Limb (tissue), 2 donors: ENCODE measurements at regions not wholly inside any gene's neighbourhood (a gene's known extent, or its start where the extent isn't known, plus 50 kb on each side); places are given as distances from the start of the nearest gene placed in this dataset.

ENCODE experiments used
- DNase-seq, 2 donors: peaks; one replicate each; pipeline ENCODE4 v3.0.0-alpha.2; 2016; ENCODE audit errors: extremely low spot score in 2 of 2

DNA sequence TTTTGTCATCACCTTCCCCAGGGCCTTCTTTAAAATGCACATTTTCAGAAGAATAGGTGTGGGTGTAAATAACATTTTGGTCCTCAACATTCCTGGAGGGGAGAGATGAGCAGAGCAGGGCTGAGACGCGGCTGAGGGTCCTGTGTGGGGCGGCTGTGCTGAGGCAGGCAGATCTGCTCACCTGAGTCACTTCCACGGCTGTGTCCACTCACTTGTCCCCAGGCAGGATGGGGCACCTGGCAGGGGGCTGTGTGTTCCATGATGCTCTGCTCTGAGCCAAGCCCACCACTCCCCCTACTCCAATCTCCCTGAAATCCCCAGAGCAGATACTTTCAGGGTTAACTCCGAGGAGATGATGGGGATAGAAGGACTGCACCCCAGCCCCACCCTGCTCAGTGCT lies 93.8 kb downstream of the GLRX3 start:
- DNase-seq = no peak

DNA sequence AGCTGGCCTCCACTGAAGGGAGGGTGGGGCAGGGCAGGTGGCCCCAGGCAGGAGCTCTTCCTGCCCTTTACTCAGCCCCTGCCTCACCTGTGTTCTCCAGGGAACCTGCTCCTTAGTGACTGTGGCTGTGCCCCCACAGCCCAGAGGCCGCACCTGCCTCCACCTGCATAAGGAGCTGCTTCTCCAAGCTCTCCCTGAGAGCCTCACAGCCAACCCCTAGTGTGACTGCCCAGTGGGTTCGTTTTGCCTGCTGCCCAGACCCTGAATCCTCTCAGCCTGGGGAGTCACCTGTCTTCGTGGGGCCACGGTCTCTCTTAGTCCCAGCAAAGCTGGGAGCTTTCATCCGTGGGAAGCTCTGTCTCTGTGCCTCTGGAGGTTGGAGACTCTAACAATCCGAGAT lies 94.4 kb downstream of the GLRX3 start:
- no peak for DNase-seq

DNA sequence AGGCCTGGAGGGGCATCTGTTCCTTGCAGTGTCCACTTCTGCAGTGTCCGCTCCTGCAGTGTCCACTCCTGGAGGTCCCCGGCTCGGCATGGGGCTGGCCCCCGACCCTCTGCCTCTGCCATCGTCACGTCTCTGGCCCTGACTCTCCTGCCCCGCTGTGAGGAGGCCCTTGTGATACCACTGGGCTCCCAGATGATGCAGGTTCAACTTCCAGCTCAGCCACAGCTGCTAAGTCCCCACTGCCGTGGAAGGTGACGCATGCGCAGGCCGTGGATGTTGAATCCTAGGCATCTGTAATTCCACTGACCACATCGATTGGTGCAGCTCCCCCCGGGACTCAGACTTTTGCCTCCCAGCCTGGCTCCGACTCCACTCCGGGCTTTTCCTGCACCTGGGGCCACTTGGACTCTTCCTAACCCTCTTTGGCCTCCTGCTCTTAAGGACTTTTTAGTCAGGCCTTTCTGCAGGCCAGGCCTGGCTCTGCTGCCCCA lies 95.1 kb downstream of the GLRX3 start:
- DNase-seq = no peak

DNA sequence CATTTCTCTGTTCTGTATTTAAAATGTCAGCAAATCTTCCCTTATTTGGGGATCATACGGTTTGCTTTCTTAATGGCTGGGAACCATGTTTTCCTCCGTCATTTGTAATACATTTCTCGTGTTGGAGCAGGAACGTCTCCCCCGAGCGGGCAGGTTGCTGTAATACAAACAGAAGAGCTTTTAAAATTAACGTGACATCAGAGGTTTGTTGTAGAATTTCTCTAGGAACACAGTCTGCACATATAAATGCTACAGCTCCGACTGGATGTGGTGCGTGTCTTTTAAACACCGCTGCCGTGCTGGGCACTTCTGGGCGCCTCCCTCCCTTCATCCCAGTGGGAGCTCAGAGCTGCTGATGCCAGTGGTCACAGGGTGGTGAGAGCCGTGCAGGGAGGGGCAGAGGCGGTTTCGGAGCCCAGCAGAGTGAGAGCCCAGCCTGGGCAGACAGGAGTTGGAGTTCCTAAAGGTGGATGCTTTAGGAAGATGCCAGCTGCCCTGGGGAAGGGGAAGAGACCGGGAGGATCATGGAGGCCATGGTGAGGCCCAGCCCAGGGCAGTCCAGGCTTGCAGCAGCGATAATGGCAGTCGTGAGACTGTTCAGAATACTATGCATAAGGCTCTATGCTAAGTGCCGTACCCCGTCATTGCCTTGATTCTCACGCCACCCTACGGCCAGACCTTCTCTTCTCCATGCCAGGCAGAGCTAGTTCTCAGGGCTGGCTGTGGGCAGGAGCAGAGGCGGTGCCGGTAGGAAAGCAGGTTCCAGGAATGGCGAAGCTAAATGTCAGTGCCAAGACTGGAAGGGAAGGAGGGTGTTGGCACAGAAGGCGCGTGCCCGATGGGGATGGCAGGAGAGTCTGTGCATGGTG lies 96.2 kb downstream of the GLRX3 start:
- no peak for DNase-seq

DNA sequence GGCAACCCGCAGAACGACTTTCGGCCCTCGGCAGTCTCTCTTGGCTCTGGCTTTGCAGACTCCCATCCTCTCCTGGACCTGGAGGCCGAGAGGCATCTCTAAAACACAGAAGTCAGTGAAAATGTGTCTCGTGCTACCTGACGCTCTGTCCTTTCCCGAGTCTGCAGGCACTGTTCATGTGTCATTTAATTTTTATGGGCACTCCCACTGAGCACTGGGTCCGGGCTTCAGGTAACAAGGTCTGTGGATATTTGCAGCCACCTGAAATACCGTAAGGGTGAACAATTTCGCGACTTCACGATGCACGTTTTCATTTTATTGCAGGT lies 96.8 kb downstream of the GLRX3 start:
- DNase-seq = no peak

DNA sequence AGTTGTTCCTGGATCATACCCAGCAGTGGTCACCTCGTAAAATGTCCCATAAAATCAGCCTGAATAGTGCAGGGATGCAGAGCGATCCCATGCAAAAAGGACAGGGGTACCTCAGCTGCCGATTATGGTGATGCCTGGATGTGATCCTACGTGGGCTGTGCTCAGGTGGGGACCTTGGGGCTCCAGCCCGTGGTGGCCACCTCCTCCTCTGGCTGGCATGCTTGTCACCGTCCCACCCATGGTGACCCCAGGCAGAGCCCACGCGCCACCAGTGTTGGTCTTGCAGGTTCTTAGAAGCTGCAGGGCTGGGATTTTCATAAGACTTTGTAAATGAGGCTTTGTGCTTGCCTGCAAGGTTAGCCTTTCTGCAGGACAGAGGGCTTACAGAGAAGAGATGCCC lies 97.2 kb downstream of the GLRX3 start:
- no peak for DNase-seq

DNA sequence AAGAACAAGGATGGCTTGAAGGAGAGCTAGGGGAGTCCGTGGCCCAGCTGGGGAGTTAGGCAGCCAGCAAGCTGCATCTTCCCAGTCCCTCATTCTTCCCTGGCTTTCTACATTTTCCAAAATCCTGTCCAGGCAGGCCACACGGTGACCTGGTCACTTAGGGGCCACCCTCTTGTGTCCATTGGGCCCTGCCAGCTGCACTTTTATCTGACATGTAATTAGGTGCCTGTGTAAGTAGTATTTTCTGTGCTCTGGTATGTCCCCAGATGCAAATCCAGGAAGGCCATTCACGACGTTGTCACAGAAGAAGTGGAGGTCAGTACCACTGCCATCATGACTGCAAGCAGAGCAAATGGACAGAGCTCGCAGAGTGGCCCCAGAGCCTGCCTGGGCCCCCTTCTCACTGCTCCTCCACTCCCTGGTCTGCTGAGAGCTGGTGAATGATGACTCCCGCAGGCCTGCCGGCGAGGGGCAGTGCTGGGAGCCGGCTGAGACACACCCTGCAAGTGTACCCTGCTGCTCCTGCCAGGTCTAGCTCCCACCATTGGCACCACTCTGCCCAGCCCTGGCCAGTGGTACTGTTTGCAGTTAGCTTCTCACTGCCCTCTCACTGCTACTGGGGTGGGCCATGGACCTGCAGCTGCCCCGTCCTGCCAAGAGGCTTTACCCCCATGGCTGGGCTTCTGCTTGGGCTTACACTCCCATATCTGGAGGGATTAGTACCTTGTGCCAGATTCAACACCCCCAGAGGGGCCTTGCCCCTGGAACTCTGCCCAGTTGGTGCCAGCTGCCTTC lies 98.2 kb downstream of the GLRX3 start:
- DNase-seq = no peak

DNA sequence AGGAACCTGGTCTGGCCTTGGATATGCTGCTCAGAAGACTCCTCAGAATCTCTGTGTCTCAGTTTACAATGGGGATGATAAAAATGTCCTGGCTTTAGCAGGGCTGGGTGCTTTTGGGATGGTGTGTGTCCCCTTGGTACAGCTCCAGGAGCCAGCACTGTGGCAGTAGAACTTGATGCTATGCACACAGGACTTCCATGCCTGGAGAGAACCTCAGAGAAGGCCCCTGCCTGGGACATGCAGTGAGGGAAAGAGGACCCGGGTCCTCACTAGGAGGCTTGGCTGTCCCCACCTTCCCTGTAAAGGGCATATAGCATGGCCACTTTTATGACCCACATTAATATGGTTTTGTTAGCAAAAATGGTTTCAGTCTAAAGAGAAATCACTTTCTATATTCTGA lies 100.5 kb downstream of the GLRX3 start:
- DNase-seq = no peak

DNA sequence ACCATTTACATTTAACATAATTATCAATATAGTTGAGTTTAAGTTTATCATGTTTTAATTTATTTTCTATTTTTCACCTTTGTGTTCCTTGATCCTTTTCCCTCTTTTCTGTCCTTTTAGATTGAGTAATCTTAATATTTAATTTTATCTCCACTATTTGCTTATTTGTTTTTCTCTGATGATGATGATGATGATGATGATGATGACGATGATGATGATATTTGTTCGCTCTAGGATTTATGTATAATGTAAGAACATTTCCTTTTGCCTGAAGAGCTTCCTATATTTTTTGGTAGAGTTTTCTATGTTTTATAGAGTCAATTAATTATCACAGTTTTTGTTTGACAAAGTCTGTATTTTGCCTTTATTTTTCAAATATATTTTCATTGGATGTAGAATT lies 104.2 kb downstream of the GLRX3 start:
- no peak for DNase-seq

DNA sequence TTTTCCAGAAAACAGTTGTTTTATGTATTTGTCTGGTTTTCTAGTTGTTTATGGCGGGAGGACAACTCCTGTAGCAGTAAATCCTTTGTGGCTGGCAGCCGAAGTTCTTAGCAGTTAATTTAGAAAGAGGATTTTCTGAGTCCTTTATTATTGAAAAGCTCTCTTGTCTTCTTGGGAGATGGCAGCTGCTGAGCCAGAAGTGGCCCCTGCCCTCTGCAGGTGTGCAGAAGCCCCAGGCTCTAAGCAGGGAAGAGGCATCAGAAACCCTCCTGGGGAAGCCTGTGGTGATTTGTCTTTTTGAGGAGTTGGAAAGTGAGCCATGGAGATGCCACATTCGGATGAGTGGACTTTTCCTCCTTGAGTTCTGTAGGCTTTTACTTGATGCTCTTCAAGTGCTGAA lies 106.3 kb downstream of the GLRX3 start:
- DNase-seq = no peak

DNA sequence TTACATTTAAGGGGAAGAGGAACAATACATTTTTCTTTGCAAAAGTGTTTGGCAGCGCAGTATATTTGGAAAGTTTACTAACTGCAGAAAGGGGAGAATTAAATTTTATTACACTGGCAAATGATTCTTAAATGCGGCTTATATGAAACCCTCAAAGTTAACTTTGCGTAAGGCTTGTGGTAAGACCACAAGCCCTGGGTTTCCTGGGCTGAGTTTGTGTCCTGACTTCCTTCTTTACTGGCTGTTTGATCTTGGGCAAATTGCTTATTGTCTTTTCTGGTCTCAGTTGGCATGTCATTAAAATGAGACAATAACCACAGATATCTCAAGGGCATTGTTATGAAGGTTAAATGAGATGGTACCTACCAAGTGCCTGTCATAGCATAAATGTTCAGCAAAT lies 106.8 kb downstream of the GLRX3 start:
- no peak for DNase-seq

DNA sequence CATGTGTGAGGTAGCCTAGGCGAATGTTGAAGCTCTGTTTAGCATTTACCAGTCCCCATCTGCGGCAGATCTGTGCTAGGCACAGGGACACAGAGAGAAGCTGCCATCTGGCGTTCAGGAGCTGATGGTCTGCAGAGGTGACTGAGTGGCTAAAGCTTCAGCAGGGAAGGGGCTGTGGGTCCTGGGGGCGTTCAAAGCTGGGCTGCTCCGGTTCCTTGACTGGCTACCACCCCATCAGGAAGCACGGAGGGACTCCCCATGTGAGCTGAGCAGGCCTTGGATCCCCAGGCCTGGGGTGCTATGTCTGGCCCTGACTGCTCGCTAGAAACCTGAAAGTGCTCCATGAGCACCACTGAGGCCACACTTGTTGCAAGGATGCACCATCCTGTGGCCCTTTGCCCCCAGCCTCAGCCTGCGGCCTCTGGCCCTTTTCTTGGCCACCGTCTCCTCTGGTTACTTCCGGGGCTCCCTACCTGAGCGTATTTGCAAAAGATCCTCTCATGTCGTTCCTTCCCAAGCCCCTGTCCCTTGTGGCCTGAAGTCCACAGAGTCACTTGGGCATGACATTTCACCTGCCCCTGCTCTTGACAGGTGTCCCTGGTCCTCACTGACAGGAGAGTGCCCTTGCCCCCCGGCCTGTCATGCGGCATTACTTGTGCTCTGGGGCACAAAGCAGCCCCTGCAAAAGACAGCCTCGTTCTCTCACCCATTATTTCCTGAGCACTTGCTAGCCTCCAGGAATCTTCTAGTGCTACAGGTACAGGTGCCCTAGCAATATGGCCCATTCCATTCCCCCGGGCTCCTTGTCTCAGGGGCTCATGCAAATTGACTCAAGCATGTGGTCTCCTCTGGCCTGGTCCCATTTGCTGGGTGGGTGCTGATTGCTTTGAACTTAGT lies 108.1 kb downstream of the GLRX3 start:
- no peak for DNase-seq

DNA sequence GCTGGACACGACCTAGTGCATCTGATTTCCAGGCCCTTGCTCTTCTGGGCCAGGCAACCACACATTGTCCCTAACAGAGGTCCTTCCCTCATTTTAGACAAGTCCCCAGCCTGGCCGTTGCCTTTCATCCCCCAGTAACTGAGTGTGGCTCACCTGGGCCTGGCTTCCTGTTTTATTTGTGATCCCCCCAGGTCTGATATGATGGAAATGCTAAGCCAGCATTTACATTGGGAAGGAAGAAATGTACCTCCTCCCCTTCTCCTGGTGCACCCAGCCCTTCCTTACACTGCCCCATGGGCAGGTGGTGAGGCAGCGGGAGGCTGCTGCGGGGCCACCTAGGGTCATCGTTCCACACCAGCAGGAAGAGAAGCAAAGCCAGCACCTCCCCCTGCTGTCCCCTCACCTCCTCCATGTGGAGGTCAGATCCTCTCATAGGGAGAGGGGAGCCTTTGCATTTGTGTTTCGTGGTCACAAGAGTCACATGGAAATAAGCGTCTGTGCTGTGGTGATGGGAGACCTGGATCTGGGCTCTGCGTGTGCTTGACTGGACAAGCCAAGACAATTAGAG lies 108.8 kb downstream of the GLRX3 start:
- no peak for DNase-seq

DNA sequence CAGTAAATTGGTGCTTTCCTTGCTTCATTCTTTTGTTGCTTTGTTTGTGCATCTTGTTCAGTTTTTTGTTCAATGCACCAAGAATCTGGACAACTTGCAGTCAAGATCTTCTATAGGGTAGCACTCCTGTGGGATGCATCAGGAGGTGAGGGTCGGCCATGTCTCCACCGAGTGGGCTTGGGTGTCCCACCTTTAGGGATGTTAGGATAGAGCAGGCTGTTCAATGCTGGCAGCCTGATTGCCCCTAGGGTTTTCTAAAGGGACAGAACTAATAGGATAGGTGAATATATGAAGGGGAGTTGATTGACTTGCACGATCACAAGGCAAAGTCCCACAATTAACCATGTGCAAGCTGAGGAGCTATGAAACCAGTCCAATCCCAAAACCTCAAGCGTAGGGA lies 109.9 kb downstream of the GLRX3 start:
- no peak for DNase-seq

DNA sequence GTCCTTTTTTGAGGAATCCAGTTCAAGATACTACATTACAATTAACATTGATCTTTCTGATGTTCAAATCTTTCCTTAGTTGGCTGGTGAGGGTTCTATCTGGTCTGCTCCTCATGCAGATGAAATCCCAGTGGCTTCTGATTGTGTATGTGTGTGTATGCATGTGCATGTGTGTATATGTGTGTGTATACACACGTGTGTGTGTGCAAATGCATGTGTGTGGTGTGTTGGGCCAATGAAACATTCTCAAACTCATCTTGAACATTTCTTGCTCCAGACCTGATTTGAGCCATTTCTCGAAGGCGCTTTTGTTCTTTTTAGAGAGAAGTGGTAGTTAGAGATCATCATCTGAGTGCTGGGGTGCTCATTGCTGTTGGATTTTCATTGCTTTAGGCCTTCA lies 113.9 kb downstream of the GLRX3 start:
- no peak for DNase-seq

DNA sequence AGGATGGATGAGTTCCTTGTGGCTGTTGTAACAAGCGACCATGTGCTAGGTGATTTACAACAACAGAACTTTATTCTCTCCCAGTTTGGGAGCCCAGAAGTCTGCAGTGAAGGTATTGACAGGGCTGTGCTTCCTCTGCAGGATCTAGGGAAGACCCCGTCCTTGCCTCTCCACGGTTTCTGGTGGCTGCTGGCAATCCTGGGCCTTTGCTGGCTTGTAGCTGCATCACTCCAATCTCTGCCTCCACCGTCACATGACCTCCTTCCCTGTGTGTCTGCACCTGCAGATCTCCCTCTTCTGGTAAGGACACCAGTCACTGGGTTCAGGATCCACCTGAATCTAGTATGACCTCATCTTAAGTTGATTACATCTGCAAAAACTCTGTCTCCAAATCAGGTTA lies 115.6 kb downstream of the GLRX3 start:
- no peak for DNase-seq

DNA sequence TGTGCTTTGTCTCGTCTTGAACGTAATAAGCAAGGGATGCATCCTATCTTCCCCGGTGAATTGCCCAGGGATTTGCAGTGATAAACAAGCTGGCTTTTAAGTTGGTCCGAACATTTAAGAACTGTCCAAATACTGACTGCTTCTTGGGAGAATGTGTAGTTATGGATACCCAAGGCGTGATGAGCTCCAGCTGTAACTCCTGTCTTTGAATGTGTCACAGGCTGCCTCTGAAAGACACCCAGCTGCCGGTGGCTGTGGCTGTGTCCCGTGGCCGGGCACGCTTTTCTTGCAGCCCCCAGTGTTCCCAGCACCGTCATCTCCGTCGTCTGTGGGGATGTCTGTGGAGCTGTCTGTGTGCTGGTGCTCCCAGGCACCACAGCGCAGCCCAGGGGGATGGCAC lies 118.1 kb downstream of the GLRX3 start:
- DNase-seq = no peak

DNA sequence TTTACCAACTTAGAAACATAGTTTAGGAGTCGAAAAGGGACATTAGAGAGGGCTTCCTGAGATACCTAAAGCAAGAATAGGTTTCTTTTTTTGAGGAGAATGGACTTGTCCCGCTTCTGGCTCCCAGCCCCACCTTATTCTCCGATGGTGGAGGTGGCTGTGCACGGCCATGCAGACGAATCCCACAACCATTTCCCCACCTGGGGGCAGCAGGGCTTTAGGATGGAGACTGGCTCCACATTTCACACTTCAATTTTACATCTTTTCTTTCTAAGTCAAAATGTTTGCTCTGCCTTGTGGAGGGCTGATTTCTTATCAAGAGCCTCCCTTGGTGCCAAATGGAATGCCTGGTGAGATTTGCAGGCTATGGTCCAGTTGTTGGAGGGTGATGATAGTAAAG lies 118.5 kb downstream of the GLRX3 start:
- DNase-seq = no peak

DNA sequence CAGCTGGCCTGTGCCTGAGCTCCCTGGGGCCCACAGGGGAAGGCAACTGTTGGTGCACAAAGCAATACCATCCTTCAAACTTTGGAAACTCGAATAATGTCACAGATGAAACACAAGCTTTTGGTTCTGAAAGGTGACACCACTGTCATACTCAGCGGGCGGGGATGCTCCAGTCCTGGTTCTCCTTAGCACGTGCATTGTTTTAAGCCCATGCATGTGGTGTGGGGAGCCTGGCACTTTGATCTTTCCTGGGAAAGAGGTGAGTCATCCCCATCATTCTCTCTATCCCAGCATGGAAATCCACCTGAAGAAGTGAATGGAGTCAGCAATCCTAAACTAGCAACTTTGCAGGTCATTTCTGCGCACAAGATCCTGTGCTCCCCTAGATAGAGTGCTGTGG lies 119.6 kb downstream of the GLRX3 start:
- DNase-seq = no peak

DNA sequence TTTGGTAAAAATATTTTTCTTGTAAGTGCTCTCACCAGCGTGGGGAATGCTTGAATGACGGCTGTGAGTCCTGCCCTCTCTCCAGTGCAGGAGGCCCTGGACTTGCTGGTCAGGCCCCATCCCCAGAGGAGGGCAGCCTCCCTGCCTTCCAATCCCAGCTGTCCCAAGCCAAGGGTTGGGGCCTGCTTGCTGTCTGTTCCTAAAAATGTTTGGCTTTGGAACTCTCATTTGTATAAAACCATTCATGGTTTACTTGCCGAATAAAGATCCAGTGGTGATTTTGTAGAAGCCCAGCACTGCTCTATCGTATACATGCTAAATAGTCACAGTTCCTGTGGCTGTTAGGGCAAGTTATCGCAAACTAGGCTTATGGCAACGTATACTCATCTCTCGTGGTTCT lies 121.7 kb downstream of the GLRX3 start:
- no peak for DNase-seq

DNA sequence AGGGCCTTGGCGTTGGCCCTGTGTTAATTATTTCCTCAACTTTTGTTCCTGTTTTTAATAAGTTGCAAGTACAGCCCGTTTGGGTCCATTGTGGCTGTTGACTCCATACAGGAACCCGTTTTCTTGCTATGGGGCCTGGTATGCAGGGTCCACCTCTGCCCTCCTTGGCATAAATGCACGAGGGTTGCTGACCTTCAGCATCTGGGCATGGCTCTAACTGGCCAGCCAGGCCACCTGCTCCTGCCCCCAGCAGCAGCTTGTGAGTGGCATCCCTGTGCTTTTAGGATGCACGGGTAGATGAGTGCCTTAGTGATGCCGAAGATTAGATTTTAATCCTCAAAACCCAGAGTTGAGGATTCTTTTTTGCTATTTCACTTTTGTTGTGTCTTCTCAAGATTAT lies 123.2 kb downstream of the GLRX3 start:
- no peak for DNase-seq

DNA sequence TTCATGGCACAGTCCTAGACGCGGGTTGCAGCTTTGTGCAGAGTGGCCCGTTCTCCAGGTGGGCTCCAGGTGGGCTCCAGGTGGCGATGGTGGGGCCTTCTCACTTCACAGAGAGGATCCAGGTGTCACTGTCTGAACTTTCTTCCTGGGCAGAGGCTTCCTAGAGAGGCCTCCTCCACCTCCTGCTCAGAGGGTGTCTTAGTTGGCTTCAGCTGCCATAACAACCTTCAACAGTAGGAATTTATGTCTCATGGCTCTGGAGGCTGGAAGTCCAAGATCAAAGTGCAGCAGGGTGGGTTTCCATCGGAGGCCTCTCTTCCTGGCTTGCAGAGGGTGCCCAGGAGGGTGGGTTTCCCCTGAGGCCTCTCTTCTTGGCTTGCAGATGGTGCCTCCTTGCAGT lies 125.1 kb downstream of the GLRX3 start:
- DNase-seq = no peak
